Middle frontal gyrus (tissue), 1 donor: ENCODE measurements at regions not wholly inside any gene's neighbourhood (a gene's known extent, or its start where the extent isn't known, plus 50 kb on each side); places are given as distances from the start of the nearest gene placed in this dataset.

Source experiments
- DNase-seq: peaks from one replicate; pipeline ENCODE4 v3.0.0-alpha.2; 2015; ENCODE audit warnings: low spot score; ENCODE audit errors: extremely low spot score

- DNase-seq: no peak
Observed at GRCh38 chr6:164168595-164168994, 754.1 kb downstream of the QKI start.

- no peak for DNase-seq
Observed at GRCh38 chr6:164167873-164168405, 753.4 kb downstream of the QKI start.

- no peak for DNase-seq
Observed at GRCh38 chr6:164166996-164167395, 752.5 kb downstream of the QKI start.

- no peak for DNase-seq
Observed at GRCh38 chr6:164166515-164166914, 752.0 kb downstream of the QKI start.

- DNase-seq: no peak
Observed at GRCh38 chr6:164164876-164165275, 750.4 kb downstream of the QKI start.

- no peak for DNase-seq
Observed at GRCh38 chr6:164163239-164163638, 748.7 kb downstream of the QKI start.

- DNase-seq: no peak
Observed at GRCh38 chr6:164159061-164159460, 744.5 kb downstream of the QKI start.

GRCh38 chr6:164154588-164154987, 740.1 kb downstream of the QKI start:
- DNase-seq: no peak

GRCh38 chr6:164152611-164153010, 738.1 kb downstream of the QKI start:
- DNase-seq: no peak

- DNase-seq: no peak
Observed at GRCh38 chr6:164151161-164152120, 736.9 kb downstream of the QKI start.

- no peak for DNase-seq
Observed at GRCh38 chr6:164150232-164150631, 735.7 kb downstream of the QKI start.

GRCh38 chr6:164148788-164149187, 734.3 kb downstream of the QKI start:
- DNase-seq: no peak

GRCh38 chr6:164144316-164144715, 729.8 kb downstream of the QKI start:
- no peak for DNase-seq

GRCh38 chr6:164142322-164142721, 727.8 kb downstream of the QKI start:
- no peak for DNase-seq

GRCh38 chr6:164135511-164136132, 721.1 kb downstream of the QKI start:
- no peak for DNase-seq

- no peak for DNase-seq
Observed at GRCh38 chr6:164133095-164133494, 718.6 kb downstream of the QKI start.

GRCh38 chr6:164130585-164130984, 716.1 kb downstream of the QKI start:
- no peak for DNase-seq

GRCh38 chr6:164130151-164130550, 715.6 kb downstream of the QKI start:
- no peak for DNase-seq

- no peak for DNase-seq
Observed at GRCh38 chr6:164129218-164129617, 714.7 kb downstream of the QKI start.

- no peak for DNase-seq
Observed at GRCh38 chr6:164128101-164128500, 713.6 kb downstream of the QKI start.

GRCh38 chr6:164124986-164125385, 710.5 kb downstream of the QKI start:
- DNase-seq: no peak

- no peak for DNase-seq
Observed at GRCh38 chr6:164124473-164124872, 710.0 kb downstream of the QKI start.
